GM18505 (cell line): ENCODE measurements at regions not wholly inside any gene's neighbourhood (a gene's known extent, or its start where the extent isn't known, plus 50 kb on each side); places are given as distances from the start of the nearest gene placed in this dataset.
"Not testable (repeated sequence)": the region's sequence is repeated elsewhere in the genome, so short reads cannot be mapped to it uniquely, and the experiment has no call there.

Experiments
- ATAC-seq: cut with Tn5 transposase; IDR thresholded peaks from one replicate; pipeline ENCODE4 v1.9.1; 2021; ENCODE audit not compliant: unreplicated experiment
- POLR2A ChIP-seq: IDR thresholded peaks from 4 replicates; pipeline ENCODE4 v1.6.1; 2011; ENCODE audit warnings: borderline replicate concordance; ENCODE audit not compliant: insufficient read depth, insufficient read length; ENCODE audit errors: extremely low read depth

DNA sequence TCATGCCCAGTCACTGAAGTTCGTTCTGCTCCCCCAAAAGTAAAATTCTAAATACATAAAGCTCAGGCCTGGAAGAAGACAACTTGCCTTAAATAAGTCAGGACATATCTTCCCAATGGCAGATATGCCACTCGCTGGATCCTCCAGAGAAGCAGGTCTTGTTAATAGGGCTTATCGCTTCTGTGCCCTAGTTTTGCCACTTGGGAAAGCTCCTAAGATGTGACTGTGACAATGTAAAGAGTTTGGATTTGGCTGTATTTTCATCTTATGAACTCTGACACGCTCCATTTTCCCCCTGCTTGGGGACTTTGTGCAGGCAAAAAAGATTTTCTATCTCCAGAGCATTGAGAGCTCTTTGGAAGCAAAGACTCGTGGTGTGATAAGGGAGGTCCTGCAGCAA is 279.9 kb downstream of the WDR11 start:
- TF ChIP-seq POLR2A: no peak
- ATAC-seq: no peak

DNA sequence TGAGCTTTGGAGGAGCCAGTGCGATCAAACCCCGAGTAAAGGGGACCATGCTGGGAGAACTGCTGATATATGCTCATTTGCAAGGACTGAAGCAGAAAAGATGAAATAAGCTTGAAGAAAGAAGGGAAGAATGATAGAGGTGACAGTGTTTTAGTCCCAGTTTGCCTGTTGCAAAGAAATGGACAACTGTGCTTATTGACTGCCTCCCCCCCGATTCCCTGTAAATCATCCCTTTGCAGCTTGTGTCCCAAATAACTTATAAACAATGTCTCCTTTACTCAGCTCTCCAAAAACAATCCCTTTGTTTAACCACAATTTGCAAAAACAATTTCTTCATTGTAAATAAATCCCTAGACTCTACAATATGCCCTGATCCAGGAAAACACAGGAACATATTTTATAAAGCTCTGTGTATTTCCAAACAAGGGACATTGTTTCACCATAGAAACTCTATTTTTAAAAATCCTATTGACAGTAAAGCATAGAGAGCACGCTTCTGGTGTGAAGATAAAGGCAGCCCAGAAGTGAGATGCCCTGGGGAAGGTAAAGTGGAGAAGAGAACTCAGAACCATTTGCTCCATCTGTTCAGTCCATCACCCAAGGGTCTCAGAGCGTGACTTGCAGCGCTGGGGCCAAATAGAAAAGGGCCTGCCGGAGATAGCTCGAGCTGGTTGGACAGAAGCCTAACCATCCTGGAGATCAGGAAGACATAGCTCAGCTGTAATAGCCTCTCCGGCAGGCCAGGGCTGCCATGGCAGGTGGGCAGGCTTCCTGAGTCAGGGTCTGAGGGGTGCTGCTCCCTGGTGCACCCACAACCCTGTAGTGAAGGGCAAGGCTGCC is 280.5 kb downstream of the WDR11 start:
- ATAC-seq: no peak

DNA sequence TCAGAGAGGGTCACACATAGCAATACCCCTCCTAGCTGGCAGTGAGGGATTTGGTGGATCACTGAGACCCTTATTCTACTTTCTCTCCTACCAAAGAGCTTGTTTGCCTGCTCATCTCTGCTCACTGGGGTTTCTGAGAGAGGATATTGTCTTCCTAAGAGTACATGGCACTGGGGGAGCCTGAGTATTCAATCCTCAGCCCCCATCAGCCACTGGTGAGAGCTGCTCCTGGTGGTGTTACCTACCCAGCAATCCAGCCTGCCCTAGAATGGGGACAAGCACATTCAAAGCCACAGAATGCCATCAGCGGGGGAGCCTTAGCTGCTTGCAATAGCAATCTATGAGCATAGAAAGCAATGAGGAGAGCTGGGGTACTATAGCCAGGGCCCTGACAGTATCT is 281.1 kb downstream of the WDR11 start:
- TF ChIP-seq POLR2A: no peak
- no peak for ATAC-seq

More for the DNA sequence above, 280.5 kb downstream of the WDR11 start:
- no peak for TF ChIP-seq POLR2A

- TF ChIP-seq POLR2A: no peak
- no peak for ATAC-seq
These were observed 282.7 kb downstream of the WDR11 start for GRCh38 chr10:121133901-121134300.

GRCh38 chr10:121134711-121135110 is 283.5 kb downstream of the WDR11 start:
- TF ChIP-seq POLR2A: no peak
- ATAC-seq: no peak

DNA sequence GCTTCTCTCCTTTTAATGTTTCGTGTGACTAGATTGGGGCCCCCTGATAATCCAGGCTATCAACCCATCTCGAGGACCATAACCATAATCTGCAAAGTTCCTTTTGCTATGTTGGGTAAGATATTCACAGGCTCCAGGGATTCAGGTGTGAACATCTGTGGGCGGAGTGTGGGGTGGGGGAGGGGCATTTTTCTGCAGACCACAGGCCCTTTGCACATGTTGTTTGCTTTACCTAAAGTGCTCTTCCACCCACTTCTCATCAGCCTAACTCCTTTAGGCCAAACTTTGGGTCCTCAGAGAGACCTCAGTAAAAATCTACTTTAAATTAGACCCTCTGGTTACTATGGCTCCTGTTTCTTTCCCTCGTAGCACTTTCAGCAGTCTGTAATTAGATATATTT is 284.4 kb downstream of the WDR11 start:
- TF ChIP-seq POLR2A: no peak
- ATAC-seq: no peak

DNA sequence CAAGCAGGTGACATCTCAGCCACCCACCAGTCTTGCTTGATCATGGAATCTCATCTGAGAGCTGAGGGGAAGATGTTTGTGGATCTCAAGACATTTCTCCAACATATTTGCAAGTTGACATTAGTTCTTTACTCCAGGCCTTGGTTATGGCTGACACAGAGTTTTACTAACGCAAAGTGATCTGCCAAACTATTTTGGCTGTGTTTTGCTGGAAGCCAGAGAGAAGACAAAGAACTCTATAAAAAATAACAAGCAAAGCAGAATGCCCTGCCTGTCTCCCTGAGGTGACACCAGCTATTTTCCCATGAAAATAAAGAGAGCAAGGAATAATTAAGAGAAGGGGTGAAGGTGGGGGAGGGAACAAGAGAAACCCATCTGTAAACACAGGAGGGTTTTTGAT is 286.4 kb downstream of the WDR11 start:
- TF ChIP-seq POLR2A: no peak

DNA sequence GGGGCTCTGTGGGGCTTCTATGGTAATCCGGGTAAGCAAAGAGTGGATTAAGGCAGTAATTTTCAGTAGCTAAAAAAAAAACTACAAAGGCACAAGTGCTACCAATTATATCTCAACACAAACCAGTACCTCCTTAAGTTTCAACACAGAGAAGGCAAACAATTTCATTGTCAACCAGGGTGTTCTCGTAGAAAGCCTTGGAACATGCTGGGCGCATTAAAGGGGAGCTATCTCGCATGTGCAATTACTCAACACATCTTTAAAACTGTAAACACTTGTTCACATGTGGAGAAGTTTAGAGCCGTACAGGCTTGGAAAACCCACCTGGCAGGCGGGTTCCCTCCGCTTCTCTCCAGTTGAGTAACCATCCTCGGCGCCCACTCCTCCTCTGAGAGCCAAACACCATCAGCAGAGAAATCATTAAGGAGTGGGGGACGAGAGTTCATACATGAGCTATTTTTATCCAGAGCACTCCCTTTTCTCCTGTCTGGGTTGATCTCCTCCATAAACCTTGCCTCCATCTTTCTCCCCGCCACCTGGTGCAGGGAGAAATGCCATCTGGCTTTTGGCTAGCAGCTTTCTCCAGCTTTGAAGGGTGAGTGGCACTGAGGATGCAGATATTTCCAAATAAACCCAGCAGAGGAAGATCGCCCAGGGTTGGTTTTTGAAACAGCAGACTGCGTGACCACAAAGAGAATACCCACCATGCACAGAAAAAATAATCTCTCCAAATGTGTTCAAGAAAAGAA is 287.1 kb downstream of the WDR11 start:
- no peak for ATAC-seq
- TF ChIP-seq POLR2A: no peak

More for the DNA sequence above, 286.4 kb downstream of the WDR11 start:
- no peak for ATAC-seq

DNA sequence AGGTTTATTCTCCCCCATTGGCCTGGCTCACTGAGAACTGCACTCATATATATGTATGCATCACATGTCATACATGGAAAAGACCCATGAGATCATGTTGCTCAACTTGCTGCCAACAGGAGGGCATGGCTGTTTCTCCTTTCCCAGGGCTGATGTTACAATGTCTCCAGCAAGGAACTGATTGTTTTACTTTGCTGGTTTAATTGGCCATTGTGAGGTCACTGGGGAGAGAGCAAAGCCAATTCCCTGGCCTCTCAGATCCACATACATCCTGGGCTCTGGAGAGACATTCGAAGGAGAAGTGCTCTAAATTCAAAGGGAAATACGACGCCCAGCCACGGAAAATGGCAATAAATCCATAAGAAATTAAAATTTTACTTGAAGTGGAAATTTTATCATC is 287.8 kb downstream of the WDR11 start:
- no peak for TF ChIP-seq POLR2A
- no peak for ATAC-seq

DNA sequence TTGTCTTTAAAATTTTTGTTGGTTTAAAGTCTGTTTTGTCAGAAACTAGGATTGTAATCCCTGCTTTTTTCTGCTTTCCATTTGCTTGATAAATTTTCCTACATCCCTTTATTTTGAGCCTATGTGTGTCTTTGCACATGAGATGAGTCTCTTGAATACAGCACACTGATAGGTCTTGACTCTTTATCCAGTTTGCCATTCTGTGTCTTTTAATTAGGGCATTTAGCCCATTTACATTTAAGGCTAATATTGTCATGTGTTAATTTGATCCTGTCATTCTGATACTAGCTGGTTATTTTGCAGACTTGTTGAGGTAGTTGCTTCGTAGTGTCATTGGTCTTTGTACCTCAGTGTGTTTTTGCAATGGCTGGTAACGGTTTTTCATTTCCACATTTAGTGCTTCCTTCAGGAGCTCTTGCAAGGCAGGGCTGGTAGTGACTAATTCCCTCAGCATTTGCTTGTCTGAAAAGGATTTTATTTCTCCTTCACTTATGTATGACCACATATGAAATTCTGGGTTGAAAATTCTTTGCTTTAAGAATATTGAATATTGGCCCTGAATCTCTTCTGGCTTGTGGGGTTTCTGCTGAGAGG is 294.7 kb downstream of the WDR11 start:
- ATAC-seq: not testable (repeated sequence)

- ATAC-seq: no peak
- no peak for TF ChIP-seq POLR2A
These were observed 297.8 kb downstream of the WDR11 start for GRCh38 chr10:121148921-121149320.

DNA sequence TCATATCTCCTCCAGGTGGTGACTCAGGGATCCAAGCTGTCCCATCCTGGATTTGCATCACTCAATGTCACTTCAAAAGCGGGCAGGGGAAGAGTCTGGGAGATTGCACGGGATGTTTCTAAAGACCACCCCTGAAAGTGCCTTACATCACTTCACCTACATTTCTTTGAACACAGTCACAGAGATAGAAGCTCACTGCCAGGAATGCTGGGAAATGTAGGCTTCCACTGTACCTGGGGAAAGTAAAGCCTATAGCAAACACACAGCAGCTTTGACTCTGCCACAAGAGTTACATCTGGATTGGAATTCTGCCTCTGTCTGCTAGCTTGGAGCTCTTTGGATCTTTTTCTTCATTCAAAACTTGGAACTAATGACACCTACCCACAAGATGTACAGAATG is 300.9 kb downstream of the WDR11 start:
- TF ChIP-seq POLR2A: no peak

DNA sequence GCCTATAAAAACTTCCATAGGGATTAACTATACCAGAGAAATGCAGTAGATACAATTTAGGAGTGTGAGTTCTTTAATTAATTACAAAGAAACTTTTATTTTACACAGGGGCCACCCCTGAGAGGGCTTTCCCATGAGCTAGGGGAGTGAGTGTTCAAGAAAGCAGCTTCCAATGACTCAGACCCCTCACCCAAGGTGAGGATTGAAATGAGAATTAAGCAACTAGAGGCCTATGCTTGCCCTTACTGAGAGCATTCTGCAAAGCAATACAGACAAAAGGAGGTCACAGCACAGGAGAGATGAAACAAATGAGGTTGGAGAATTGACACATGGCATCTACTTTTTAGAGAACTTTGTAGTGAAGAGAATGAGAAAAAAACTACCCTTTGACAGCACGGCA is 301.8 kb downstream of the WDR11 start:
- TF ChIP-seq POLR2A: no peak
- no peak for ATAC-seq

More for the DNA sequence above, 300.9 kb downstream of the WDR11 start:
- ATAC-seq: no peak

DNA sequence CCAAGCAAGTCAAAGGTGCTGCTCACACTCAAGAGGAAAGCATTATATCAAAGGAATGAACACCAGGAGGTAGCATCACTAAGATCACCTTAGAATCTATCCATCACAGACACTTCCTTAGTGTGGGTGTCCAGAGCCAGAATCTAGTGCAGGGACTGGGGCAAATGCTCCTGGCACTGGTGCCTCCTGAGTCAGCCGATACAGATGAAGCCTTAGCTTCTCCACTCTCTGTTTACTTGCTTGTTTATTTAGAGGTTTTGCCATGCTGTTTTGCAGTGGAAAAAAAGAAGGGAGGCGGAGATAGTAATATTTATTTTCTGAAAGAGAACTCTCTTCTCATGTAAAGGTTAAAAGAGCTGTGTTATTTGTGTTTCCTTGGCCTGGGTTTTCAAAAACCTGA is 303.1 kb downstream of the WDR11 start:
- no peak for ATAC-seq
- TF ChIP-seq POLR2A: no peak
